ENCODE measurements at regions not wholly inside any gene's neighbourhood (a gene's known extent, or its start where the extent isn't known, plus 50 kb on each side); places are given as distances from the start of the nearest gene placed in this dataset.

DNA sequence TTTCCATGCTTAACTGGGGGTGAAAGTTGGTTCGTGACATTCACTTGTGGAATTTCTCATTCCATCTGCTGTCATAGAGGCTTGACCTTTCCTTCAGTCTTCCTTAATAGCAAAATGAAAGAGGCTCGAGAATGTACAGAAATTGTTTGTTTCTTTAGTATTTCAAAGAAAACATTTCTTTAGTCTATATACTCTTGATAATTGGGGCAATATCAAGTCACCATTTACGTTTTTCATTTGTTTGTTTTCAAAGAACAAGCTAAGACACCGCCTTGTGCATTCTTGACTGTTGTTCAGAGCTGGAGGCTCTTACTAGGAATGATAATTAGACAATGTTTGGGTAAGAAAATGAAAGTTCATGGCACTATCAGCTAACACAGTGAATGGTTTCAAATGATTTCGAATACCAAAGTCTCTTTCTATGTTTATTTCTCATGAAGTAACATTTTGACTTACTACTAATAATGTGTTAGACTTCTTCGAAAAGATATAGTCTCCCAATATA is 835.4 kb downstream of the SEMA5A start:
- no peak for TF ChIP-seq POLR2A (IDR thresholded peaks at IDR 0.05)
- TF ChIP-seq, protein P1, sequence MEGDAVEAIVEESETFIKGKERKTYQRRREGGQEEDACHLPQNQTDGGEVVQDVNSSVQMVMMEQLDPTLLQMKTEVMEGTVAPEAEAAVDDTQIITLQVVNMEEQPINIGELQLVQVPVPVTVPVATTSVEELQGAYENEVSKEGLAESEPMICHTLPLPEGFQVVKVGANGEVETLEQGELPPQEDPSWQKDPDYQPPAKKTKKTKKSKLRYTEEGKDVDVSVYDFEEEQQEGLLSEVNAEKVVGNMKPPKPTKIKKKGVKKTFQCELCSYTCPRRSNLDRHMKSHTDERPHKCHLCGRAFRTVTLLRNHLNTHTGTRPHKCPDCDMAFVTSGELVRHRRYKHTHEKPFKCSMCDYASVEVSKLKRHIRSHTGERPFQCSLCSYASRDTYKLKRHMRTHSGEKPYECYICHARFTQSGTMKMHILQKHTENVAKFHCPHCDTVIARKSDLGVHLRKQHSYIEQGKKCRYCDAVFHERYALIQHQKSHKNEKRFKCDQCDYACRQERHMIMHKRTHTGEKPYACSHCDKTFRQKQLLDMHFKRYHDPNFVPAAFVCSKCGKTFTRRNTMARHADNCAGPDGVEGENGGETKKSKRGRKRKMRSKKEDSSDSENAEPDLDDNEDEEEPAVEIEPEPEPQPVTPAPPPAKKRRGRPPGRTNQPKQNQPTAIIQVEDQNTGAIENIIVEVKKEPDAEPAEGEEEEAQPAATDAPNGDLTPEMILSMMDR (IDR thresholded peaks at IDR 0.05 in 8 of 11, conservative IDR thresholded peaks at IDR 0.05 in 3 of 11): no peak
